ENCODE measurements at regions not wholly inside any gene's neighbourhood (a gene's known extent, or its start where the extent isn't known, plus 50 kb on each side); places are given as distances from the start of the nearest gene placed in this dataset.

- H3K9me3 ChIP-seq, result no peaks in the 10 kb centered on the region
- no peak overlapping the region for H3K27ac ChIP-seq
- intact Hi-C loops (cut with DNase I), result no loop called here
- no peaks in the 10 kb centered on the region for H3K36me3 ChIP-seq
- no peaks in the 10 kb centered on the region for H3K27me3 ChIP-seq
- no peak for DNase-seq (ENCODE audit: extremely low spot score in 2 of 2)
- TF ChIP-seq POLR2A (IDR thresholded peaks at IDR 0.05) (no peak), CTCF (IDR thresholded peaks at IDR 0.05) (no peak), POLR2AphosphoS5 (IDR thresholded peaks at IDR 0.05; ENCODE audit: insufficient read depth in 1 of 2, low read depth in 1 of 2) (no peak)
- no peak overlapping the region for H3K4me3 ChIP-seq
- no peaks in the 10 kb centered on the region for H3K4me1 ChIP-seq
Measured at GRCh38 chr13:47764817-47765216, 236.3 kb downstream of the SUCLA2 start.

- no peaks in the 10 kb centered on the region for H3K36me3 ChIP-seq
- no peak overlapping the region for H3K4me3 ChIP-seq
- DNase-seq (ENCODE audit: extremely low spot score in 2 of 2), result no peak
- H3K27ac ChIP-seq, result no peak overlapping the region
- H3K4me1 ChIP-seq, result no peaks in the 10 kb centered on the region
- H3K9me3 ChIP-seq, result no peaks in the 10 kb centered on the region
- TF ChIP-seq POLR2AphosphoS5 (IDR thresholded peaks at IDR 0.05; ENCODE audit: insufficient read depth in 1 of 2, low read depth in 1 of 2) (no peak), CTCF (IDR thresholded peaks at IDR 0.05) (no peak), POLR2A (IDR thresholded peaks at IDR 0.05) (no peak)
- intact Hi-C loops (cut with DNase I), result no loop called here
- no peaks in the 10 kb centered on the region for H3K27me3 ChIP-seq
Measured at GRCh38 chr13:47757466-47758080, 243.5 kb downstream of the SUCLA2 start.

- no peak overlapping the region for H3K4me3 ChIP-seq
- intact Hi-C loops (cut with DNase I), result no loop called here
- no peak overlapping the region for H3K27ac ChIP-seq
- H3K36me3 ChIP-seq, result no peaks in the 10 kb centered on the region
- H3K27me3 ChIP-seq, result no peaks in the 10 kb centered on the region
- DNase-seq (ENCODE audit: extremely low spot score in 2 of 2), result no peak
- TF ChIP-seq POLR2AphosphoS5 (IDR thresholded peaks at IDR 0.05; ENCODE audit: insufficient read depth in 1 of 2, low read depth in 1 of 2), result no peak
- no peak for TF ChIP-seq POLR2A (IDR thresholded peaks at IDR 0.05)
- no peak for TF ChIP-seq CTCF (IDR thresholded peaks at IDR 0.05)
- H3K9me3 ChIP-seq, result no peaks in the 10 kb centered on the region
- no peaks in the 10 kb centered on the region for H3K4me1 ChIP-seq
Measured at GRCh38 chr13:47747901-47748300, 253.2 kb downstream of the SUCLA2 start.

GRCh38 chr13:47726394-47726793 is 274.7 kb downstream of the SUCLA2 start:
- DNase-seq (ENCODE audit: extremely low spot score in 2 of 2), result no peak
- H3K4me1 ChIP-seq, result no peaks in the 10 kb centered on the region
- H3K9me3 ChIP-seq, result no peaks in the 10 kb centered on the region
- H3K36me3 ChIP-seq, result no peaks in the 10 kb centered on the region
- no peak overlapping the region for H3K27ac ChIP-seq
- H3K27me3 ChIP-seq, result no peaks in the 10 kb centered on the region
- no peak for TF ChIP-seq CTCF (IDR thresholded peaks at IDR 0.05)
- no peak for TF ChIP-seq POLR2A (IDR thresholded peaks at IDR 0.05)
- no peak for TF ChIP-seq POLR2AphosphoS5 (IDR thresholded peaks at IDR 0.05; ENCODE audit: insufficient read depth in 1 of 2, low read depth in 1 of 2)
- no peak overlapping the region for H3K4me3 ChIP-seq
- intact Hi-C loops (cut with DNase I), result no loop called here

- Histone ChIP-seq H3K27me3 (no peaks in the 10 kb centered on the region), H3K36me3 (no peaks in the 10 kb centered on the region), H3K4me1 (no peaks in the 10 kb centered on the region), H3K9me3 (no peaks in the 10 kb centered on the region), H3K4me3 (no peak overlapping the region), H3K27ac (no peak overlapping the region)
- intact Hi-C loops (cut with DNase I), result no loop called here
- TF ChIP-seq CTCF (IDR thresholded peaks at IDR 0.05), result no peak
- no peak for TF ChIP-seq POLR2A (IDR thresholded peaks at IDR 0.05)
- no peak for TF ChIP-seq POLR2AphosphoS5 (IDR thresholded peaks at IDR 0.05; ENCODE audit: insufficient read depth in 1 of 2, low read depth in 1 of 2)
- peak in 1 of 2 donors; percentile 49 for DNase-seq (ENCODE audit: extremely low spot score in 2 of 2)
Measured at GRCh38 chr13:47723898-47724297, 277.2 kb downstream of the SUCLA2 start.

Measured in vagina (tissue), 2 donors.